CD4-positive, alpha-beta T cell treated with Interleukin-21 for 1 hour (primary cell): ENCODE measurements at regions not wholly inside any gene's neighbourhood (a gene's known extent, or its start where the extent isn't known, plus 50 kb on each side); places are given as distances from the start of the nearest gene placed in this dataset.
"Not testable (repeated sequence)": the region's sequence is repeated elsewhere in the genome, so short reads cannot be mapped to it uniquely, and the experiment has no call there.

Experiments
- DNase-seq: peaks from one replicate; pipeline ENCODE4 v3.0.0-alpha.2; 2020

- no peak for DNase-seq
These were observed 270.8 kb downstream of the SPRY2 start for GRCh38 chr13:80070024-80070703.

GRCh38 chr13:80069374-80069773 lies 271.6 kb downstream of the SPRY2 start:
- DNase-seq = no peak

GRCh38 chr13:80065996-80066395 lies 274.9 kb downstream of the SPRY2 start:
- no peak for DNase-seq

GRCh38 chr13:80062416-80062815 lies 278.5 kb downstream of the SPRY2 start:
- not testable (repeated sequence) for DNase-seq

- no peak for DNase-seq
These were observed 281.1 kb downstream of the SPRY2 start for GRCh38 chr13:80059789-80060188.

- DNase-seq = no peak
These were observed 282.3 kb downstream of the SPRY2 start for GRCh38 chr13:80058626-80059025.

GRCh38 chr13:80055847-80056246 lies 285.1 kb downstream of the SPRY2 start:
- DNase-seq = no peak

- DNase-seq = no peak
These were observed 286.1 kb downstream of the SPRY2 start for GRCh38 chr13:80054806-80055205.

GRCh38 chr13:80052286-80052685 lies 288.6 kb downstream of the SPRY2 start:
- DNase-seq = no peak

GRCh38 chr13:80050252-80050651 lies 290.7 kb downstream of the SPRY2 start:
- no peak for DNase-seq

GRCh38 chr13:80048802-80049201 lies 292.1 kb downstream of the SPRY2 start:
- DNase-seq = peak; percentile 31

- DNase-seq = no peak
These were observed 292.9 kb downstream of the SPRY2 start for GRCh38 chr13:80048030-80048429.

GRCh38 chr13:80047406-80047805 lies 293.5 kb downstream of the SPRY2 start:
- no peak for DNase-seq

GRCh38 chr13:80040981-80041317 lies 300.0 kb downstream of the SPRY2 start:
- no peak for DNase-seq

GRCh38 chr13:80040196-80040980 lies 300.5 kb downstream of the SPRY2 start:
- DNase-seq = no peak

GRCh38 chr13:80039000-80039399 lies 301.9 kb downstream of the SPRY2 start:
- no peak for DNase-seq

- DNase-seq = no peak
These were observed 302.6 kb downstream of the SPRY2 start for GRCh38 chr13:80038371-80038770.

- no peak for DNase-seq
These were observed 303.4 kb downstream of the SPRY2 start for GRCh38 chr13:80037505-80037888.

- DNase-seq = no peak
These were observed 304.0 kb downstream of the SPRY2 start for GRCh38 chr13:80036845-80037504.

- DNase-seq = no peak
These were observed 305.8 kb downstream of the SPRY2 start for GRCh38 chr13:80035096-80035495.

- DNase-seq = no peak
These were observed 307.0 kb downstream of the SPRY2 start for GRCh38 chr13:80033951-80034350.

- no peak for DNase-seq
These were observed 307.6 kb downstream of the SPRY2 start for GRCh38 chr13:80033286-80033685.

GRCh38 chr13:80030491-80030890 lies 310.4 kb downstream of the SPRY2 start:
- DNase-seq = no peak

GRCh38 chr13:80029170-80029569 lies 311.8 kb downstream of the SPRY2 start:
- no peak for DNase-seq
